Globus pallidus (tissue), 1 donor: ENCODE measurements at regions not wholly inside any gene's neighbourhood (a gene's known extent, or its start where the extent isn't known, plus 50 kb on each side); places are given as distances from the start of the nearest gene placed in this dataset.

Experiments
- DNase-seq: peaks from one replicate; pipeline ENCODE4 v3.0.0-alpha.2; 2015; ENCODE audit warnings: low spot score

GRCh38 chr2:220175967-220176366 lies 548.5 kb downstream of the SLC4A3 start:
- no peak for DNase-seq

- no peak for DNase-seq
Measured at GRCh38 chr2:220178991-220179695, 551.7 kb downstream of the SLC4A3 start.

GRCh38 chr2:220181165-220181564 lies 553.7 kb downstream of the SLC4A3 start:
- no peak for DNase-seq

- DNase-seq = no peak
Measured at GRCh38 chr2:220182790-220183189, 555.4 kb downstream of the SLC4A3 start.

- no peak for DNase-seq
Measured at GRCh38 chr2:220185766-220186305, 558.4 kb downstream of the SLC4A3 start.

- no peak for DNase-seq
Measured at GRCh38 chr2:220188031-220188430, 560.6 kb downstream of the SLC4A3 start.

GRCh38 chr2:220191031-220191430 lies 563.6 kb downstream of the SLC4A3 start:
- DNase-seq = no peak

- no peak for DNase-seq
Measured at GRCh38 chr2:220191737-220192136, 564.3 kb downstream of the SLC4A3 start.

GRCh38 chr2:220192994-220193753 lies 565.7 kb downstream of the SLC4A3 start:
- DNase-seq = no peak

GRCh38 chr2:220194630-220195584 lies 567.5 kb downstream of the SLC4A3 start:
- DNase-seq = no peak

GRCh38 chr2:220198896-220199295 lies 571.5 kb downstream of the SLC4A3 start:
- no peak for DNase-seq

GRCh38 chr2:220202066-220202465 lies 574.6 kb downstream of the SLC4A3 start:
- DNase-seq = no peak

- no peak for DNase-seq
Measured at GRCh38 chr2:220209093-220209492, 581.7 kb downstream of the SLC4A3 start.

- no peak for DNase-seq
Measured at GRCh38 chr2:220209751-220210150, 582.3 kb downstream of the SLC4A3 start.

GRCh38 chr2:220212296-220213080 lies 585.1 kb downstream of the SLC4A3 start:
- no peak for DNase-seq

GRCh38 chr2:220215785-220216184 lies 588.4 kb downstream of the SLC4A3 start:
- no peak for DNase-seq

- no peak for DNase-seq
Measured at GRCh38 chr2:220219371-220219770, 591.9 kb downstream of the SLC4A3 start.

- no peak for DNase-seq
Measured at GRCh38 chr2:220220009-220220408, 592.6 kb downstream of the SLC4A3 start.

GRCh38 chr2:220221992-220222391 lies 594.6 kb downstream of the SLC4A3 start:
- no peak for DNase-seq

- DNase-seq = peak; percentile 2
Measured at GRCh38 chr2:220224691-220225543, 597.5 kb downstream of the SLC4A3 start.
